Epithelial cell of proximal tubule (primary cell): ENCODE measurements at regions not wholly inside any gene's neighbourhood (a gene's known extent, or its start where the extent isn't known, plus 50 kb on each side); places are given as distances from the start of the nearest gene placed in this dataset.
"Not testable (repeated sequence)": the region's sequence is repeated elsewhere in the genome, so short reads cannot be mapped to it uniquely, and the experiment has no call there.

Source experiments
- DNase-seq: peaks from one replicate; pipeline ENCODE4 v3.0.0-alpha.2; 2011; ENCODE audit warnings: low read depth
- H3K4me3 ChIP-seq: 2 replicates; pipeline ENCODE4 v1.5.1; 2011; ENCODE audit warnings: low read depth, mild to moderate bottlenecking, low read length
- TF ChIP-seq, protein P1 (sequence below): conservative IDR thresholded peaks from 2 replicates; pipeline ENCODE4 v1.5.1; 2012; ENCODE audit warnings: low read depth, mild to moderate bottlenecking, low read length

DNA sequence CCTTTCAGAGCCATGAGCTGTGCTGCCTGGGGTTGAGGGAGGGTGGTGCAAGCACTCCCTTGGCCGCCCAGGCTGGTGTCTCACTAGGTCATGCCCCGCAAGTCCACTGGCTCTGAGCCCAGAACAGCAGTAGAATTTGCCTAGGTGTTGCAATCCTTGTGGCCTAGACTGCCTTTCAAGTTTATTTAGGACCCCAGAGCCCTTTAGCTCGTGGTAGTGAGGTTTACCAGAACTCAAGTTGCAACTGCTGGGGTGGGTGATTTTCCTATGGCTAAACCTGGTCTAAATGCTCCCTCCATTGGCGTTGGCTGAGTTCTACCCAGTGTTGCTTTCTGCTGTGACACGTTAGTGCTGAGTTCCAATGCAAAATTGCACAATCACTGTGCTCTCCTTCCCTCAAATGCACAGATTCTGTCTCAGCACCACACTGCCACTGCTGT, 287.2 kb downstream of the BCAT1 start:
- peak; percentile 83 for DNase-seq
- H3K4me3 ChIP-seq, result no peak overlapping the region
- TF ChIP-seq, protein P1, sequence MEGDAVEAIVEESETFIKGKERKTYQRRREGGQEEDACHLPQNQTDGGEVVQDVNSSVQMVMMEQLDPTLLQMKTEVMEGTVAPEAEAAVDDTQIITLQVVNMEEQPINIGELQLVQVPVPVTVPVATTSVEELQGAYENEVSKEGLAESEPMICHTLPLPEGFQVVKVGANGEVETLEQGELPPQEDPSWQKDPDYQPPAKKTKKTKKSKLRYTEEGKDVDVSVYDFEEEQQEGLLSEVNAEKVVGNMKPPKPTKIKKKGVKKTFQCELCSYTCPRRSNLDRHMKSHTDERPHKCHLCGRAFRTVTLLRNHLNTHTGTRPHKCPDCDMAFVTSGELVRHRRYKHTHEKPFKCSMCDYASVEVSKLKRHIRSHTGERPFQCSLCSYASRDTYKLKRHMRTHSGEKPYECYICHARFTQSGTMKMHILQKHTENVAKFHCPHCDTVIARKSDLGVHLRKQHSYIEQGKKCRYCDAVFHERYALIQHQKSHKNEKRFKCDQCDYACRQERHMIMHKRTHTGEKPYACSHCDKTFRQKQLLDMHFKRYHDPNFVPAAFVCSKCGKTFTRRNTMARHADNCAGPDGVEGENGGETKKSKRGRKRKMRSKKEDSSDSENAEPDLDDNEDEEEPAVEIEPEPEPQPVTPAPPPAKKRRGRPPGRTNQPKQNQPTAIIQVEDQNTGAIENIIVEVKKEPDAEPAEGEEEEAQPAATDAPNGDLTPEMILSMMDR, result peak; percentile 16

DNA sequence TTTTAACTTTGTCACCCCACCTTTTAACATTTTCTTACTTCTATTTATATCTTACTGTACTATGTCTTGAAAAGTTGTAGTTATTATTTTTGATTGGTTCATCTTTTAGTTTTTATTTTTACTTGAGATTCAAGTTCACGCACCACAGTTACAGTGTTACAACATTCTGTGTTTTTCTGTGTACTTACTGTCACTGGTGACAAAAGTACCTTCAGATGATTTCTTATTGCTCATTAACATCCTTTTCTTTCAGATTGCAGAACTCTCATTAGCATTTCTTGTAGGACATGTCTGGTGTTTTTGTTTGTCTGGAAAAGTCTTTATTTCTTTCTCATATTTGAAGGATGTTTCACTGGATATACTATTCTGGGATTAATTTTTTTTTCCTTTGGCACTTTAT, 289.9 kb downstream of the BCAT1 start:
- no peak overlapping the region for H3K4me3 ChIP-seq
- no peak for DNase-seq
- TF ChIP-seq, protein P1, result no peak

DNA sequence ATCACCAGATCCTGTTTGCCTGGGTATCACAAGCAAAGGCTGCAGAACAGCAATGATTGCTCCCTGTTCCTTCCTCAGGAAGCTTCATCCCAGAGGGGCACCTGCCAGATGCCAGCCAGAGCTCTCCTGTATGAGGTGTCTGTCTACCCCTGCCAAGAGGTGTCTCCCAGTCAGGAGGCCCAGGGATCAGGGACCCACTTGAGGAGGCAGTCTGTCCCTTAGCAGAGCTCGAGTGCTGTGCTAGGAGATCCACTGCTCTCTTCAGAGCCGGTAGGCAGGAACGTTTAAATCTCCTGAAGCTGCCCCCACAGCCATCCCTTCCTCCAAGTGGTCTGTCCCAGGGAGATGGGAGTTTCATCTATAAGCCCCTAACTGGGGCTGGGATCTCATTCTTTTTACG, 294.6 kb downstream of the BCAT1 start:
- not testable (repeated sequence) for DNase-seq

DNA sequence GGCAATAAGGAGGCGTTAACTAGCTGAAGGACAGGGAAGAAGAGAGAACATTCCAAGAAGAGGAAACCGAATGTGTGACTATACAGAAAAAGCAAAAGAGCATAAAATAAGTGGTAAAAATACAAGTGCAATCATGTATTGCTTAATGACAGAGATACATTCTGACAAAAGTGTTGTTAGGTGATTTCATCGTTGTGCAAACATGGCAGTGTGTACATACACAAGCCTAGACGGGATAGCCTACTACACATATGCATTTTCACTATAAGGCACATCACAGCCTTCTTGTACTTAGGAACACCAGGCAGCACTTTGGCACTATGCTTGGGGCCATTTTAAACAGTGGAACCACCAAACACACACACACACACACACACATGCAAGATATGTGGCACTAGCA, 299.3 kb downstream of the BCAT1 start:
- no peak overlapping the region for H3K4me3 ChIP-seq
- no peak for DNase-seq
- TF ChIP-seq, protein P1, result no peak

More for the DNA sequence above, 294.6 kb downstream of the BCAT1 start:
- H3K4me3 ChIP-seq, result not testable (repeated sequence)

DNA sequence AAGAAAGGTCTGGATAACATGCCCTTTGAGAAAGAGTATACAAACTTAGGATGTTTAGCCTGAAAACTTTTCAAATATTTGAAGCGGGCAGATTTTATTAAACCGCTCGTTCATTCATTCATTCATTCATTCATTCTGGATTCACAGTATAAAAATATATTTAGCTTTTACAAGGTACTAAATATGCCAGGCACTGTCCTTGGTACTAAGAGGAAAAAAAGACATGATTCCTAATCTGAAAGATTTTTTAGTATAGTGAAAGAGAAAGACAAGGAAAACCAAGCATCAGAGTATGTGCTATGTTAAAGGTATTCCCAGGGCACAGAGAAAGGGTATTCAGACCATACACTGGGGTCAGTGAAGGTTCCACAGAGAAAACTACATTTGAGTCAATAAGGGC, 299.7 kb downstream of the BCAT1 start:
- TF ChIP-seq, protein P1, result no peak
- H3K4me3 ChIP-seq, result no peak overlapping the region
- DNase-seq, result no peak

DNA sequence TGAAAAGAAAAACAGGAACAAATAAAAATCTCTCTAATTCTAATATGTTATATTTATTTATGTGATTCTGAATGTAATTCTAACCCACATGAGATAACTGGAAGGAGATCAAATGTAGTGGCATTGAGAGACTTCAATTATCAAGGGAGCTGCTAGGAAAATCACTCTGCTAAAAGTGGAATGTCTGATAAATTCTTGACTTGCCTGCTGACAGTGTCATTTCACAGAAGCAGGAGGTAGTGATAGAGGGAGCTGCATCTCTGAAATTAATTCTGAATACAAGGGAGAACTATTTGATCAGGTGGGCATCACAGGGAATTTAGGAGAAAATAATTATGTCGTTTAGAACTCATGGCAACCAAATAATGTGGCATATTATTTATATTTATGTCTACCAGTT, 303.6 kb downstream of the BCAT1 start:
- TF ChIP-seq, protein P1, result no peak
- no peak for DNase-seq
- no peak overlapping the region for H3K4me3 ChIP-seq

DNA sequence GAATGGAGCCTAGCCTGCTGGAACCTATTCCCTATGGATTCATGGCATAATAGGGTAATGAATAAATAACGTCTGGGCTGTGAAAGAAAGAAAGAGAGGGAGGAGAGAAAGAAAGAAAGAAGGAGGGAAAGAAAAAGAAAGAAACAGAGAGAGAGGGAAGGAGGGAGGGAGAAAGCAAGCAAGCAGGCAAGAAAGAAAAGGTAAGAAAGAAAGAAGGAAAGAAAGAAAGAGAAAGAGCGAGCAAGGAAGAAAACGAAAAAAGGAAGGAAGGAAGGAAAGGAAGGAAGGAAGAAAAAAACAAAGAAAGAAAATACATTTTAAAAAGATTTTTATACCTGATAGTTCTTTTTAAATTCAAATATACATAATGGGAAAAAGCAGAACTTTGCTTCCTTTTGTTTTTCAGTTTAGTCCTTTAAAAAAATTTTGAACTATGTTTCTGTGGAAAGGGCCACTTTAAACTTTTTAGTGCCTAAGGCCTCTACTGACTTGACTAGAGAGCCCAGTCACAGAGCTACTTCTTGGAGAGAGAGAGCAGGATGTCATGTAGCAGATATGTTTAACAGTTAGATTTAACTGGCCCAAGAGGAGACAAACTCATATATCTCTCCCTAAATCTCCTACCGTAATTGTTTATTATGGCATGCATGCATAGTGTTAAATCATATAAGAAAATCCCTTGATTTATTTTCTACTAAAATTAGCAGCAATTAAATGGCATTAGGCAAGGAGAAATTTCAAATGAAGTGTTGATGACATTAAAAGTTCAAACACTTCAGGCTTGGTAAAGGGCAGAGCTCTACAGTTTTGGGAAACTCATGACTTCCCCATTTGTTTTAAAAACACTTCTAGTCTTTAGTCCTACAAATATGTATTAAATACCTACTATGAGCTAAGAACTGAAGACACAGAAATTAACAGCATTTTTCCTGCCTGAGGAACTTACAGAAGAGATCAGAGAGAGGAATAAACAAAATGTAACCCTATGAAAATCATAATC, 305.5 kb downstream of the BCAT1 start:
- no peak overlapping the region for H3K4me3 ChIP-seq
- DNase-seq, result no peak
- TF ChIP-seq, protein P1, result no peak
